CD4-positive, alpha-beta memory T cell (primary cell): ENCODE measurements at regions not wholly inside any gene's neighbourhood (a gene's known extent, or its start where the extent isn't known, plus 50 kb on each side); places are given as distances from the start of the nearest gene placed in this dataset.

Experiments used
- CTCF ChIA-PET: fragments of 350-600 bp; sonication (Branson Sonifier 250); formaldehyde crosslinking; loops from one replicate; lab custom pipeline; 2021; ENCODE audit warnings: inconsistent platforms; ENCODE audit not compliant: partially characterized antibody; lab: Charles Lee
- POLR2A ChIA-PET: fragments of 350-600 bp; sonication (Branson Sonifier 250); formaldehyde crosslinking; loops from one replicate; lab custom pipeline; 2021; ENCODE audit not compliant: partially characterized antibody; lab: Charles Lee
- DNase-seq, 5 donors: peaks; one replicate each; pipeline versions ENCODE4 v3.0.0 to v3.0.0-alpha.2; 2020 to 2022; ENCODE audit warnings: mixed read lengths in 1 of 5
- H3K27ac ChIP-seq: one replicate; pipeline ENCODE4 v1.7.0; 2013; ENCODE audit warnings: low read depth, low read length
- H3K27me3 ChIP-seq: 2 replicates; pipeline ENCODE4 v1.7.0; 2013; ENCODE audit warnings: mild to moderate bottlenecking, low read length, moderate library complexity; ENCODE audit not compliant: insufficient read depth
- H3K36me3 ChIP-seq: 2 replicates; pipeline ENCODE4 v1.7.0; 2013; ENCODE audit warnings: mild to moderate bottlenecking, low read length, moderate library complexity; ENCODE audit not compliant: insufficient read depth
- H3K4me1 ChIP-seq: 2 replicates; pipeline ENCODE4 v1.7.0; 2013; ENCODE audit warnings: mild to moderate bottlenecking, low read length, moderate library complexity; ENCODE audit not compliant: insufficient read depth
- H3K4me3 ChIP-seq, 2 donors: one replicate each; pipeline ENCODE4 v1.7.0; 2013; ENCODE audit warnings: low read length in 2 of 2, mild to moderate bottlenecking in 1 of 2
- H3K9me3 ChIP-seq, 2 donors: one replicate each; pipeline ENCODE4 v1.7.0; 2013; ENCODE audit warnings: low read length in 2 of 2, control low read depth in 1 of 2; ENCODE audit not compliant: control insufficient read depth in 1 of 2
- H3K27ac Mint-ChIP-seq, 7 donors: one replicate each; pipeline ENCODE4 v1.8.0; 2020 to 2021; ENCODE audit warnings: mixed read lengths in 7 of 7, mild to moderate bottlenecking in 6 of 7, inconsistent platforms in 3 of 7, moderate library complexity in 3 of 7
- H3K27me3 Mint-ChIP-seq, 2 donors: one replicate each; pipeline ENCODE4 v1.8.0; 2020 to 2021; ENCODE audit warnings: mixed read lengths in 2 of 2
- H3K36me3 Mint-ChIP-seq, 2 donors: one replicate each; pipeline ENCODE4 v1.8.0; 2020 to 2021; ENCODE audit warnings: mixed read lengths in 2 of 2, inconsistent platforms in 1 of 2, mild to moderate bottlenecking in 1 of 2
- H3K4me1 Mint-ChIP-seq, 4 donors: one replicate each; pipeline ENCODE4 v1.8.0; 2020 to 2021; ENCODE audit warnings: mixed read lengths in 4 of 4, mild to moderate bottlenecking in 1 of 4
- H3K4me3 Mint-ChIP-seq, 8 donors: one replicate each; pipeline ENCODE4 v1.8.0; 2020 to 2021; ENCODE audit warnings: mixed read lengths in 8 of 8, mild to moderate bottlenecking in 7 of 8, moderate library complexity in 6 of 8, inconsistent platforms in 3 of 8
- H3K9me3 Mint-ChIP-seq, 8 donors: one replicate each; pipeline ENCODE4 v1.8.0; 2020 to 2021; ENCODE audit warnings: mixed read lengths in 8 of 8, mild to moderate bottlenecking in 5 of 8, inconsistent platforms in 3 of 8, moderate library complexity in 1 of 8
- intact Hi-C: fragments of 100-400 bp; cut with micrococcal nuclease; formaldehyde crosslinking; loops from one replicate; pipeline ENCODE4 v1.15.1; 2023

DNA sequence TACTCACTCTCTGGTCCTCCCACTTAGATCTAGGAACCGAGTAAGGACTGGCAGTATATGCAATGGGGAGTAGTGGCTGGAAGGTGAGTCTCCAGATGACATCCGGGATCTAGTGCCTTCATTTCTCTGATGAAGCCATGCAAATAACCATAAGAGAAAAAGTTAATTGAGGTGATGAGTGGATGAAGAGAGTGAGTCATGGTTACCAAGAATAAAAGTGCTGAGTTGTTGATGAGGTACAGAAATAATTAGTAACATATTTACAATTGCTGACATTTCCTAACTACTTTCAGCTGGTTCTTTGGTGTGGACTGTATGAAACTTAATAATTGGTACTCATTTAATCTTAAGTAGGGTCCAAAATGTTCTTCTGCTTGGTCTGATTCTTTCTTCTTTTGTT lies 146.7 kb upstream of the PITX2 start:
- ChIA-PET POLR2A (no interaction called here), CTCF (no interaction called here)
- Mint-ChIP-seq H3K4me3 (no peak overlapping the region), H3K27me3 (no peaks in the 10 kb centered on the region), H3K27ac (no peak overlapping the region), H3K4me1 (no peaks in the 10 kb centered on the region), H3K9me3 (peaks cover 0 to 3% (median 0%) of the 10 kb centered on the region in 8 donors), H3K36me3 (no peaks in the 10 kb centered on the region)
- H3K9me3 ChIP-seq, result no peaks in the 10 kb centered on the region
- intact Hi-C loops, result no loop called here
- no peaks in the 10 kb centered on the region for H3K36me3 ChIP-seq
- no peak overlapping the region for H3K4me3 ChIP-seq
- no peaks in the 10 kb centered on the region for H3K27me3 ChIP-seq
- DNase-seq, result no peak
- H3K4me1 ChIP-seq, result no peaks in the 10 kb centered on the region
- no peak overlapping the region for H3K27ac ChIP-seq

DNA sequence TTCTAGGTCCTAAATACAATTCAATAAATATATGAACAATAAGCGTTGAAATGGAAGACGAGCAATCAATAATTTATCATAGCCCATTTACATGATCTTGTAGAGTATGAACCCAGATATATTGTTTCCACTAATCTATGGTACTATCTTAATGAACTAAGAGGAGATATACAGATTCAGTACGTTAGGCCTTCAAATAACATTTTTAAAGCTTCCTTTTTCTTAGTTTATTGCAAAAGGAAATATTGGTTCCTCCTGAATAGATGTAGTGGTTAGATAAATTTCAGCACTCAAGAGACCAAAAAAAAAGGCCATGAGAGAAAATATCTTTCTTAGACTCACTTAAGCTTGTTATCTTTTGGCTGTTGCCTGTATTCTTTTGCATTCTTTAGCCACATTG lies 147.5 kb upstream of the PITX2 start:
- CTCF ChIA-PET, result no interaction called here
- no peaks in the 10 kb centered on the region for H3K36me3 Mint-ChIP-seq
- H3K4me1 ChIP-seq, result no peaks in the 10 kb centered on the region
- no peaks in the 10 kb centered on the region for H3K9me3 ChIP-seq
- POLR2A ChIA-PET, result no interaction called here
- no peaks in the 10 kb centered on the region for H3K27me3 ChIP-seq
- H3K27me3 Mint-ChIP-seq, result no peaks in the 10 kb centered on the region
- no peak overlapping the region for H3K27ac ChIP-seq
- DNase-seq, result no peak
- no peak overlapping the region for H3K4me3 Mint-ChIP-seq
- intact Hi-C loops, result no loop called here
- no peak overlapping the region for H3K27ac Mint-ChIP-seq
- no peaks in the 10 kb centered on the region for H3K36me3 ChIP-seq
- peaks cover 0 to 3% (median 0%) of the 10 kb centered on the region in 8 donors for H3K9me3 Mint-ChIP-seq
- H3K4me3 ChIP-seq, result no peak overlapping the region
- H3K4me1 Mint-ChIP-seq, result no peaks in the 10 kb centered on the region

DNA sequence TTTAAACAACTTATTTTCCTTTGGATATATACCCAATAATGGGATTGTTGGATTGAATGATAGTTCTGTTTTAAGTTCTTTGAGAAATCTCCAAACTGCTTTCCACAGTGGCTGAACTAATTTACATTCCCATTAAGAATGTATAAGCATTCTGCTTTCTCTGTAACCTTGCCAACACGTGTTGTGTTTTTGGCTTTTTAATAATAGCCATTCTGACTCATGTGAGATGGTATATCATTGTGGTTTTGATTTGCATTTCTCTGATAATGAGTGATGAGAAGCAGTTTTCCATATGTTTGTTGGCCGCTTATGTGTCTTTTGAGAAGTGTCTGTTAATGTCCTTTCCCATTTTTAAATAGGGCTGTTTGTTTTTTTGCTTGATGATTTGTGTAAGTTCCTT lies 155.6 kb upstream of the PITX2 start:
- ChIA-PET POLR2A (no interaction called here), CTCF (no interaction called here)
- intact Hi-C loops, result no loop called here
- DNase-seq, result no peak
- H3K9me3 Mint-ChIP-seq, result peaks cover 0 to 7% (median 0%) of the 10 kb centered on the region in 8 donors
- no peak overlapping the region for H3K27ac Mint-ChIP-seq
- no peak overlapping the region for H3K4me3 Mint-ChIP-seq
- no peaks in the 10 kb centered on the region for H3K4me1 ChIP-seq
- no peaks in the 10 kb centered on the region for H3K9me3 ChIP-seq
- no peak overlapping the region for H3K27ac ChIP-seq
- no peaks in the 10 kb centered on the region for H3K36me3 ChIP-seq
- no peaks in the 10 kb centered on the region for H3K4me1 Mint-ChIP-seq
- no peaks in the 10 kb centered on the region for H3K27me3 Mint-ChIP-seq
- H3K27me3 ChIP-seq, result no peaks in the 10 kb centered on the region
- no peak overlapping the region for H3K4me3 ChIP-seq
- no peaks in the 10 kb centered on the region for H3K36me3 Mint-ChIP-seq

DNA sequence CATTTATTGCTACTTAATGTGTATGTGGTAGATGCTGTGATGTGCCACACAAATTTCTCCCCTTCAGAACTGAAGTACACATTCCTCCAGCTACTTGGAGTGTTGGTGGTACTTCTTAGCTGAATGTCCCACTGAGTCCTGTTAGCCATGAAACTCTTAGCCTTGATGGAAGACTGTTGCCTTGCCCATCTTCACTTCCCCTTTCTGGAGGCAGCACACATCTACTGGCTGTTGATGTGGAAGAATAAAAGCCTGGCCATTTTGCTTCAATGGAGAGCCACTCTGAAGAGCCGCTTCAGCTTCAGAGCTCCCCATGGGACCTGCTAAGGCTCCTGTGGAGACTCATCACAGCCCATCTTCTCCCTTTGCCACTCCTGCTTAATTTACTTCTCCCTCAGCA lies 157.7 kb upstream of the PITX2 start:
- no peak for DNase-seq
- Mint-ChIP-seq H3K4me1 (no peaks in the 10 kb centered on the region), H3K36me3 (no peaks in the 10 kb centered on the region), H3K27ac (no peak overlapping the region), H3K4me3 (no peak overlapping the region), H3K9me3 (peaks cover 0 to 7% (median 0%) of the 10 kb centered on the region in 8 donors), H3K27me3 (no peaks in the 10 kb centered on the region)
- H3K36me3 ChIP-seq, result no peaks in the 10 kb centered on the region
- no peaks in the 10 kb centered on the region for H3K27me3 ChIP-seq
- POLR2A ChIA-PET, result no interaction called here
- intact Hi-C loops, result no loop called here
- H3K9me3 ChIP-seq, result no peaks in the 10 kb centered on the region
- no peaks in the 10 kb centered on the region for H3K4me1 ChIP-seq
- CTCF ChIA-PET, result no interaction called here
- no peak overlapping the region for H3K4me3 ChIP-seq
- H3K27ac ChIP-seq, result no peak overlapping the region

DNA sequence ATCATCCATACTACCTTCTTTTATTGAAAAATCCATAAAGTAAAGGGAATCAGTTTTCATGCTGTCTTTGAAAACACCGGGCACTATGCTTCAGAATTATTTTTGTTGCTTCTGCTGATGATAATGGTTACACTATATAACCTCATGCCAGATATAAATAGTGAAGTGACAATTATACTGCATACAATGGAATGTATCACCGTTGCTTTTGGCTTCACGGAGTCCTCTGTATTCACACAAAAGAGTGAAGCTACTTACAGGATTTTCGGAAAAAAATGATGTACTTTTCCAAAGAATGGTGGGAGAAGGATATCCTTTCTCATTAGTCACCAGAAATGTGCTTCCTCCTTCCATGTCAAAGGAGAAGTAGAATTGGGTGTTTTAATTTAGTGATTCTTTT lies 159.1 kb upstream of the PITX2 start:
- ChIA-PET POLR2A (no interaction called here), CTCF (no interaction called here)
- Mint-ChIP-seq H3K27ac (no peak overlapping the region), H3K36me3 (no peaks in the 10 kb centered on the region), H3K4me1 (no peaks in the 10 kb centered on the region), H3K4me3 (no peak overlapping the region), H3K9me3 (peaks cover 0 to 7% (median 0%) of the 10 kb centered on the region in 8 donors), H3K27me3 (no peaks in the 10 kb centered on the region)
- Histone ChIP-seq H3K27ac (no peak overlapping the region), H3K36me3 (no peaks in the 10 kb centered on the region), H3K4me3 (no peak overlapping the region), H3K9me3 (no peaks in the 10 kb centered on the region), H3K4me1 (no peaks in the 10 kb centered on the region), H3K27me3 (no peaks in the 10 kb centered on the region)
- no peak for DNase-seq
- intact Hi-C loops, result no loop called here

DNA sequence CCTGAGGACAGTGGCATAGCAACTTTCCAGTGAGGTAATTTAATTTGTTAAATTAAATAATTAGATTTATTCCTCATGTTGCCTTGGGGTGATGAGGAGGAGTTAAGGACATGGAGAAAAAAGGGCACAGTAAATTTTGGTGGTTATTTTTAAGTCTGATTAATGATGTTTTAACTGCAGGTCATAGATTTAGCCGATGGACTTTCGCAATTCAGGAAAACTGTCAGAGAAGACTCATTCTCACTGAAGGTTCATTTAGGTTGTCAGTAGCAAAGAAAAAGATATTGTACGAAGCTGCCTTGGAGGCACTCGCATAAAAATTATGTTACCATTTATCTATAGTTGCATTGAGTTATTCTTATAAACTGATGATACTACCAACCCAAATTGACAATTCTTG lies 164.2 kb upstream of the PITX2 start:
- H3K4me1 Mint-ChIP-seq, result no peaks in the 10 kb centered on the region
- Histone ChIP-seq H3K36me3 (no peaks in the 10 kb centered on the region), H3K9me3 (no peaks in the 10 kb centered on the region), H3K27ac (no peak overlapping the region), H3K27me3 (no peaks in the 10 kb centered on the region), H3K4me1 (no peaks in the 10 kb centered on the region), H3K4me3 (no peak overlapping the region)
- H3K9me3 Mint-ChIP-seq, result peaks cover 0 to 4% (median 0%) of the 10 kb centered on the region in 8 donors
- DNase-seq, result no peak
- no peak overlapping the region for H3K4me3 Mint-ChIP-seq
- no peak overlapping the region for H3K27ac Mint-ChIP-seq
- no peaks in the 10 kb centered on the region for H3K36me3 Mint-ChIP-seq
- POLR2A ChIA-PET, result no interaction called here
- no peaks in the 10 kb centered on the region for H3K27me3 Mint-ChIP-seq
- intact Hi-C loops, result no loop called here
- CTCF ChIA-PET, result no interaction called here

DNA sequence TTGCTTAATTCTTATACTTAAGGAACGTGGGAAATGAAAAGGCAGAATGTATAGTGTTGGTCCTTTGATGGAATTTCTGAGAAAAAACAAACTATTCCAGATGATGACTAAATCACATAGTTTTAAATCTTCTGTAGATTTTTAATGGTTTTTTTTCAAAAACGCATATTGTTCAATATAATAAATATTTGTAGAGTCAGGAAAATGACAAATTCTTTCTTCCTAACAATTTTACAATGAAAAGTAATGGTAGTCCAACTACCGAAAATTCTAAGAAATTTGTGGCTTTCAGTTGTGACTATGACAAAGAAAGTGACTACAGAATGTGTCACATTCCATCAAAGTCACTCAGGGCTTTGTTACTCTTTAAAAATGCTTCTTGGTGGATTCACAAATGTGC lies 164.8 kb upstream of the PITX2 start:
- Histone ChIP-seq H3K27ac (no peak overlapping the region), H3K27me3 (no peaks in the 10 kb centered on the region), H3K4me1 (no peaks in the 10 kb centered on the region), H3K9me3 (no peaks in the 10 kb centered on the region), H3K36me3 (no peaks in the 10 kb centered on the region), H3K4me3 (no peak overlapping the region)
- no peaks in the 10 kb centered on the region for H3K36me3 Mint-ChIP-seq
- no peaks in the 10 kb centered on the region for H3K27me3 Mint-ChIP-seq
- no peak overlapping the region for H3K27ac Mint-ChIP-seq
- no peaks in the 10 kb centered on the region for H3K4me1 Mint-ChIP-seq
- ChIA-PET CTCF (no interaction called here), POLR2A (no interaction called here)
- peaks cover 0 to 3% (median 0%) of the 10 kb centered on the region in 8 donors for H3K9me3 Mint-ChIP-seq
- no peak overlapping the region for H3K4me3 Mint-ChIP-seq
- no peak for DNase-seq
- intact Hi-C loops, result no loop called here

DNA sequence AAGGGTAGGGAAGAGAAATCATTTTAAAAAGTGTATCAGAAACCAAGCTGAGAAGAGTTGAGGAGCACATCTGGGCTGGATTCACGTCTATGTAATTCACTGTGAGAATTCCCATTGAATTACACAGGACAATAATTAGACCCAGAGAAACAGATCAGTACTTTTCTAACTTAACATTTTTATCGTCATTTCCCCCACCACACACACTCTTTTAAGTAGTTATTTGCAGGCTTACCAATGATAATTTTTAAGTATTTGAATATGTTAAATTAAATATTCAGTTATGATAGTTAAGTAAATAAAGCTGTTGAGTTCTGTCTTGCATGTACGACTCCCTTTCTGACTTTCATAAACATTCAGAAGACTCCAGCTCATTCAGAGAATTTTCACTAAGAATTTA lies 165.4 kb upstream of the PITX2 start:
- no peaks in the 10 kb centered on the region for H3K9me3 ChIP-seq
- Mint-ChIP-seq H3K9me3 (peaks cover 0 to 2% (median 0%) of the 10 kb centered on the region in 8 donors), H3K27ac (no peak overlapping the region), H3K4me1 (no peaks in the 10 kb centered on the region), H3K27me3 (no peaks in the 10 kb centered on the region), H3K36me3 (no peaks in the 10 kb centered on the region), H3K4me3 (no peak overlapping the region)
- no peak for DNase-seq
- no peak overlapping the region for H3K27ac ChIP-seq
- ChIA-PET POLR2A (no interaction called here), CTCF (no interaction called here)
- intact Hi-C loops, result no loop called here
- H3K4me3 ChIP-seq, result no peak overlapping the region
- H3K27me3 ChIP-seq, result no peaks in the 10 kb centered on the region
- H3K4me1 ChIP-seq, result no peaks in the 10 kb centered on the region
- H3K36me3 ChIP-seq, result no peaks in the 10 kb centered on the region
